Heart left ventricle (tissue), 13 donors: ENCODE measurements at regions not wholly inside any gene's neighbourhood (a gene's known extent, or its start where the extent isn't known, plus 50 kb on each side); places are given as distances from the start of the nearest gene placed in this dataset.

Experiments used
- CTCF ChIP-seq, 12 donors: fragments of 200-600 bp; sonication (generic) in 4 of 12; IDR thresholded peaks; one replicate each; pipeline versions ENCODE4 v1.5.0 to v1.8.0; 2018 to 2022; ENCODE audit warnings: antibody characterized with exemption in 12 of 12, mild to moderate bottlenecking in 5 of 12
- POLR2A ChIP-seq, 2 donors: fragments of 450-650 bp; IDR thresholded peaks; one replicate each; pipeline ENCODE4 v1.6.1; 2017; ENCODE audit warnings: antibody characterized with exemption in 2 of 2, mild to moderate bottlenecking in 2 of 2, moderate library complexity in 2 of 2
- donor health status: ischemic (EF 13 %, LVEDD 7.1; RV severe dilation, severe dysfunction).
- donor health status: DM: no; HTN: yes; CAD: no.
- donor health status: DM: no; HTN: no; CAD: no.
- donor health status: ischemic (EF 25% LVEDD 6.9; RV normal size, moderate dysfunction).
- donor health status: ischemic (EF 25% LVEDD 5.7; RV mildly dilated, moderate dysfunction).
- donor health status: ischemic (EF 35%, LVEDD 5.7; RV mildly dilated, moderate dysfunction).
- donor health status: nonischemic (EF 11% LVEDD 7.7; RV severe dilation, severe dysfunction).
- donor health status: DM: yes; HTN: yes; CAD: no.
- donor health status: PGD.
- donor health status: ischemic (EF 29% LVEDD 5.4; RV normal size, mild dysfunction).
- donor health status: nonischemic (EF 23%, LVEDD 6.1; RV moderate dilation, normal function).

GRCh38 chr10:131656431-131656841, 244.4 kb upstream of the PPP2R2D start:
- TF ChIP-seq POLR2A (IDR thresholded peaks at IDR 0.05) = no peak
- no peak for TF ChIP-seq CTCF (IDR thresholded peaks at IDR 0.05)
